Parathyroid adenoma (tissue), 2 donors: ENCODE measurements at regions not wholly inside any gene's neighbourhood (a gene's known extent, or its start where the extent isn't known, plus 50 kb on each side); places are given as distances from the start of the nearest gene placed in this dataset.
A peak's percentile ranks its signal among the peaks of the same experiment; 100 is the strongest.

ENCODE experiments used
- H2AFZ ChIP-seq: fragments of 300-600 bp; sonication (generic); one replicate; pipeline ENCODE4 v1.7.0; 2017; ENCODE audit warnings: antibody characterized with exemption, mild to moderate bottlenecking
- H3K27ac ChIP-seq: fragments of 300-600 bp; sonication (generic); one replicate; pipeline ENCODE4 v1.7.0; 2017
- H3K27me3 ChIP-seq: fragments of 300-600 bp; sonication (generic); one replicate; pipeline ENCODE4 v1.7.0; 2017; ENCODE audit warnings: low read length; ENCODE audit not compliant: control insufficient read depth, insufficient read depth
- H3K36me3 ChIP-seq: fragments of 300-600 bp; sonication (generic); one replicate; pipeline ENCODE4 v1.7.0; 2017; ENCODE audit warnings: low read length; ENCODE audit not compliant: control insufficient read depth, insufficient read depth
- H3K4me1 ChIP-seq: fragments of 300-600 bp; sonication (generic); one replicate; pipeline ENCODE4 v1.7.0; 2017; ENCODE audit warnings: control low read depth
- H3K4me2 ChIP-seq: fragments of 300-600 bp; sonication (generic); one replicate; pipeline ENCODE4 v1.7.0; 2017; ENCODE audit warnings: low read length
- H3K4me3 ChIP-seq: fragments of 300-600 bp; sonication (generic); one replicate; pipeline ENCODE4 v1.7.0; 2017; ENCODE audit warnings: low read depth, low read length
- H3K79me2 ChIP-seq: fragments of 300-600 bp; sonication (generic); one replicate; pipeline ENCODE4 v1.7.0; 2017; ENCODE audit warnings: control low read depth
- H3K9ac ChIP-seq: fragments of 300-600 bp; sonication (generic); one replicate; pipeline ENCODE4 v1.7.0; 2017; ENCODE audit warnings: mild to moderate bottlenecking
- H3K9me3 ChIP-seq: fragments of 300-600 bp; sonication (generic); one replicate; pipeline ENCODE4 v1.7.0; 2017; ENCODE audit warnings: low read length; ENCODE audit not compliant: control insufficient read depth
- CTCF ChIP-seq: fragments of 300-600 bp; sonication (generic); IDR thresholded peaks from one replicate; pipeline ENCODE4 v1.7.0; 2017; ENCODE audit warnings: antibody characterized with exemption, mild to moderate bottlenecking
- donor health status: primary hyperparathyroidism.

GRCh38 chr5:166979307-166979895 is 1312.0 kb upstream of the WWC1 start:
- H3K4me2 ChIP-seq = peak overlapping the region; percentile 72
- H3K4me1 ChIP-seq = no peaks in the 10 kb centered on the region
- H3K9ac ChIP-seq = no peak overlapping the region
- H3K36me3 ChIP-seq = no peaks in the 10 kb centered on the region
- H3K4me3 ChIP-seq = peak overlapping the region; percentile 48
- H3K79me2 ChIP-seq = no peaks in the 10 kb centered on the region
- no peak for TF ChIP-seq CTCF
- H3K27me3 ChIP-seq = no peaks in the 10 kb centered on the region
- H3K27ac ChIP-seq = no peak overlapping the region
- H2AFZ ChIP-seq = no peak overlapping the region
- no peaks in the 10 kb centered on the region for H3K9me3 ChIP-seq

- H3K27ac ChIP-seq = no peak overlapping the region
- H3K9me3 ChIP-seq = no peaks in the 10 kb centered on the region
- H3K4me2 ChIP-seq = no peak overlapping the region
- H3K27me3 ChIP-seq = no peaks in the 10 kb centered on the region
- H3K4me3 ChIP-seq = no peak overlapping the region
- no peaks in the 10 kb centered on the region for H3K79me2 ChIP-seq
- H3K4me1 ChIP-seq = no peaks in the 10 kb centered on the region
- H3K36me3 ChIP-seq = no peaks in the 10 kb centered on the region
- no peak overlapping the region for H3K9ac ChIP-seq
- TF ChIP-seq CTCF = no peak
- no peak overlapping the region for H2AFZ ChIP-seq
Observed at GRCh38 chr5:166980666-166981065, 1310.8 kb upstream of the WWC1 start.

- no peaks in the 10 kb centered on the region for H3K9me3 ChIP-seq
- H3K9ac ChIP-seq = no peak overlapping the region
- no peaks in the 10 kb centered on the region for H3K36me3 ChIP-seq
- H2AFZ ChIP-seq = no peak overlapping the region
- no peak for TF ChIP-seq CTCF
- H3K4me3 ChIP-seq = no peak overlapping the region
- H3K27ac ChIP-seq = no peak overlapping the region
- H3K27me3 ChIP-seq = no peaks in the 10 kb centered on the region
- H3K4me1 ChIP-seq = no peaks in the 10 kb centered on the region
- H3K4me2 ChIP-seq = no peak overlapping the region
- H3K79me2 ChIP-seq = no peaks in the 10 kb centered on the region
Observed at GRCh38 chr5:166982226-166982625, 1309.2 kb upstream of the WWC1 start.

- Histone ChIP-seq H3K9ac (no peak overlapping the region), H3K9me3 (no peaks in the 10 kb centered on the region), H2AFZ (no peak overlapping the region), H3K4me2 (no peak overlapping the region), H3K4me1 (no peaks in the 10 kb centered on the region), H3K27ac (no peak overlapping the region), H3K4me3 (no peak overlapping the region), H3K27me3 (no peaks in the 10 kb centered on the region), H3K36me3 (no peaks in the 10 kb centered on the region), H3K79me2 (no peaks in the 10 kb centered on the region)
- no peak for TF ChIP-seq CTCF
Observed at GRCh38 chr5:166991601-166992000, 1299.8 kb upstream of the WWC1 start.

GRCh38 chr5:166992108-166992507 is 1299.3 kb upstream of the WWC1 start:
- no peak overlapping the region for H3K4me3 ChIP-seq
- H3K9me3 ChIP-seq = no peaks in the 10 kb centered on the region
- no peak overlapping the region for H3K4me2 ChIP-seq
- no peak for TF ChIP-seq CTCF
- H3K27ac ChIP-seq = no peak overlapping the region
- H3K4me1 ChIP-seq = no peaks in the 10 kb centered on the region
- no peaks in the 10 kb centered on the region for H3K36me3 ChIP-seq
- H3K9ac ChIP-seq = no peak overlapping the region
- H3K27me3 ChIP-seq = no peaks in the 10 kb centered on the region
- H2AFZ ChIP-seq = no peak overlapping the region
- H3K79me2 ChIP-seq = no peaks in the 10 kb centered on the region
